ENCODE measurements at regions not wholly inside any gene's neighbourhood (a gene's known extent, or its start where the extent isn't known, plus 50 kb on each side); places are given as distances from the start of the nearest gene placed in this dataset.
A peak's percentile ranks its signal among the peaks of the same experiment; 100 is the strongest.

DNA sequence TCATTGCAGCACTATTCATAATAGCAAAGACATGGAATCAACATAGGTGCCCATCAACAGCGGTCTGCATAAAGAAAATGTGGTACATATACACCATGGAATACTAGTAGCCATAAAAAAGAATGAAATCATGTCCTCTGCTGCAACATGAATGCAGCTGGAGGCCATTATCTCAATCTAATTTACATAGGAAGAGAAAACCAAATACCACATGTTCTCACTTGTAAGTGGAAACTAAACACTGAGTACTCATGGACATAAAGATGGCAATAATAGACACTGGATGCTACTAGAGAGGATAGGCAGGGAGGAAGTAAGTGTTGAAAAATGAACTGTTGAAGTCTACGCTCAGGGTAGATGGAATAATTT lies 203.9 kb upstream of the CDH9 start:
- TF ChIP-seq, protein P1, sequence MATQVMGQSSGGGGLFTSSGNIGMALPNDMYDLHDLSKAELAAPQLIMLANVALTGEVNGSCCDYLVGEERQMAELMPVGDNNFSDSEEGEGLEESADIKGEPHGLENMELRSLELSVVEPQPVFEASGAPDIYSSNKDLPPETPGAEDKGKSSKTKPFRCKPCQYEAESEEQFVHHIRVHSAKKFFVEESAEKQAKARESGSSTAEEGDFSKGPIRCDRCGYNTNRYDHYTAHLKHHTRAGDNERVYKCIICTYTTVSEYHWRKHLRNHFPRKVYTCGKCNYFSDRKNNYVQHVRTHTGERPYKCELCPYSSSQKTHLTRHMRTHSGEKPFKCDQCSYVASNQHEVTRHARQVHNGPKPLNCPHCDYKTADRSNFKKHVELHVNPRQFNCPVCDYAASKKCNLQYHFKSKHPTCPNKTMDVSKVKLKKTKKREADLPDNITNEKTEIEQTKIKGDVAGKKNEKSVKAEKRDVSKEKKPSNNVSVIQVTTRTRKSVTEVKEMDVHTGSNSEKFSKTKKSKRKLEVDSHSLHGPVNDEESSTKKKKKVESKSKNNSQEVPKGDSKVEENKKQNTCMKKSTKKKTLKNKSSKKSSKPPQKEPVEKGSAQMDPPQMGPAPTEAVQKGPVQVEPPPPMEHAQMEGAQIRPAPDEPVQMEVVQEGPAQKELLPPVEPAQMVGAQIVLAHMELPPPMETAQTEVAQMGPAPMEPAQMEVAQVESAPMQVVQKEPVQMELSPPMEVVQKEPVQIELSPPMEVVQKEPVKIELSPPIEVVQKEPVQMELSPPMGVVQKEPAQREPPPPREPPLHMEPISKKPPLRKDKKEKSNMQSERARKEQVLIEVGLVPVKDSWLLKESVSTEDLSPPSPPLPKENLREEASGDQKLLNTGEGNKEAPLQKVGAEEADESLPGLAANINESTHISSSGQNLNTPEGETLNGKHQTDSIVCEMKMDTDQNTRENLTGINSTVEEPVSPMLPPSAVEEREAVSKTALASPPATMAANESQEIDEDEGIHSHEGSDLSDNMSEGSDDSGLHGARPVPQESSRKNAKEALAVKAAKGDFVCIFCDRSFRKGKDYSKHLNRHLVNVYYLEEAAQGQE (IDR thresholded peaks at IDR 0.05; ENCODE audit: low read depth), result no peak
- TF ChIP-seq TAF1 (IDR thresholded peaks at IDR 0.05; ENCODE audit: low read depth) (no peak), EGR1 (IDR thresholded peaks at IDR 0.05) (no peak), EP300 (IDR thresholded peaks at IDR 0.05; ENCODE audit: borderline replicate concordance) (no peak), TCF12 (IDR thresholded peaks at IDR 0.05; ENCODE audit: low read depth) (no peak), YY1 (IDR thresholded peaks at IDR 0.05; ENCODE audit: low read depth) (no peak), TEAD4 (IDR thresholded peaks at IDR 0.05) (no peak), RAD21 (IDR thresholded peaks at IDR 0.05; ENCODE audit: low read depth) (no peak), NFIC (IDR thresholded peaks at IDR 0.05) (no peak), FOXM1 (IDR thresholded peaks at IDR 0.05; ENCODE audit: borderline replicate concordance, low read depth) (no peak)
- TF ChIP-seq, protein P2, sequence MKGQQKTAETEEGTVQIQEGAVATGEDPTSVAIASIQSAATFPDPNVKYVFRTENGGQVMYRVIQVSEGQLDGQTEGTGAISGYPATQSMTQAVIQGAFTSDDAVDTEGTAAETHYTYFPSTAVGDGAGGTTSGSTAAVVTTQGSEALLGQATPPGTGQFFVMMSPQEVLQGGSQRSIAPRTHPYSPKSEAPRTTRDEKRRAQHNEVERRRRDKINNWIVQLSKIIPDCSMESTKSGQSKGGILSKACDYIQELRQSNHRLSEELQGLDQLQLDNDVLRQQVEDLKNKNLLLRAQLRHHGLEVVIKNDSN (IDR thresholded peaks at IDR 0.05), result no peak
- TF ChIP-seq, protein P3, sequence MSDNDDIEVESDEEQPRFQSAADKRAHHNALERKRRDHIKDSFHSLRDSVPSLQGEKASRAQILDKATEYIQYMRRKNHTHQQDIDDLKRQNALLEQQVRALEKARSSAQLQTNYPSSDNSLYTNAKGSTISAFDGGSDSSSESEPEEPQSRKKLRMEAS (IDR thresholded peaks at IDR 0.05), result no peak

DNA sequence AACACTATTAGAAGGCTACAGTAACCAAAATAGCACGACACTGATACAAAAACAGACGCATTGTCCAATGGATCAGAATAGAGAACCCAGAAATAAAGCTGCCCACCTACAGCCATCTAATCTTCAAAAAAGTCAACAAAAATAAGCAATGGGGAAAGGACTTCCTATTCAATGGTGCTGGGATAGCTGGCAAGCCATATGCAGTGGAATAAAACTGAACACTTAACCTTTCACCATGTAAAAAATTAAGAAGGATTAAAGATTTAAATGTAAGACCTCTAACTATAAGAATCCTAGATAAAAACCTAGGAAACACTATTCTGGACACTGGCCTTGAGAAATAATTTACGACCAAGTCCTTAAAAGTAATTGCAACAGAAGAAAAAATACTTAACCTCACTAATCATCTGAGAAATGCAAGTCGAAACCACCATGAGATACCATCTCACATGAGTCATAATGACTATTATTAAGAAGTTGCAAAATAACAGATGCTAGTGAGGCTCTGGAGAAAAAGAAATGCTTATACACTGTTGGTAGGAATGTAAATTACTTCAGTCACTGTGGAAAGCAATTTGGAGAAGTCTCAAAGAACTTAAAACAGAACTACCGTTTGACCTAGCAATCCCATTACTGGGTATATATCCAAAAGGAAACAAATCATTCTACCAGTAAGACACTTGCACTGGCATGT lies 203.3 kb upstream of the CDH9 start:
- TF ChIP-seq NFIC (IDR thresholded peaks at IDR 0.05) (peak; percentile 54), CREB1 (IDR thresholded peaks at IDR 0.05; ENCODE audit: low read depth) (no peak), RAD21 (IDR thresholded peaks at IDR 0.05; ENCODE audit: low read depth) (no peak), FOXM1 (IDR thresholded peaks at IDR 0.05; ENCODE audit: borderline replicate concordance, low read depth) (peak; percentile 62), ZBTB7A (IDR thresholded peaks at IDR 0.05; ENCODE audit: low read depth) (no peak), YY1 (IDR thresholded peaks at IDR 0.05; ENCODE audit: low read depth) (no peak), EGR1 (IDR thresholded peaks at IDR 0.05) (no peak), CEBPB (IDR thresholded peaks at IDR 0.05) (peak; percentile 93), TCF12 (IDR thresholded peaks at IDR 0.05; ENCODE audit: low read depth) (no peak; the same call in 1 of the 2 replicates), TAF1 (IDR thresholded peaks at IDR 0.05; ENCODE audit: low read depth) (no peak), TEAD4 (IDR thresholded peaks at IDR 0.05) (peak; percentile 89), EP300 (IDR thresholded peaks at IDR 0.05; ENCODE audit: borderline replicate concordance) (peak; percentile 75; the same call in 1 of the 2 replicates)
- TF ChIP-seq, protein P3 (IDR thresholded peaks at IDR 0.05), result no peak
- TF ChIP-seq, protein P1 (IDR thresholded peaks at IDR 0.05; ENCODE audit: low read depth), result no peak
- TF ChIP-seq, protein P2 (IDR thresholded peaks at IDR 0.05), result no peak

DNA sequence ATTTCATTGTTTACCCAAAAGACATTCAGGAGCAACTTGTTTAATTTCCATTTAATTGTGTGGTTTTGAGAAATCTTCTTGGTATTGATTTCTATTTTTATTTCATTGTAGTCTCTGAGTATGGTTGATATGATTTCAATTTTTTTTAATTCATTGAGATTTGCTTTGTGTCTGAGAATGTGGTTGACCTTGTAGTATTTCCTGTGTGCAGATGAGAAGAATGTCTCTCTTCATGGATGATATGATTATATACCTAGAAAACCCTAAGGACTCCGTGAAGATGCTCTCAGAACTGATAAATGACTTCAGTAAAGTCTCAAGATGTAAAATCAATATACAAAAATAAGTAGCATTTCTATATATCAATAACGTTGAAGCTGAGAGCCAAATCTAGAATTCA lies 202.4 kb upstream of the CDH9 start:
- TF ChIP-seq TEAD4 (IDR thresholded peaks at IDR 0.05) (no peak), NFIC (IDR thresholded peaks at IDR 0.05) (no peak), FOXM1 (IDR thresholded peaks at IDR 0.05; ENCODE audit: borderline replicate concordance, low read depth) (no peak), CEBPB (IDR thresholded peaks at IDR 0.05) (no peak), CREB1 (IDR thresholded peaks at IDR 0.05; ENCODE audit: low read depth) (no peak), TAF1 (IDR thresholded peaks at IDR 0.05; ENCODE audit: low read depth) (no peak), YY1 (IDR thresholded peaks at IDR 0.05; ENCODE audit: low read depth) (no peak), EP300 (IDR thresholded peaks at IDR 0.05; ENCODE audit: borderline replicate concordance) (no peak)
- TF ChIP-seq, protein P2 (IDR thresholded peaks at IDR 0.05), result no peak

DNA sequence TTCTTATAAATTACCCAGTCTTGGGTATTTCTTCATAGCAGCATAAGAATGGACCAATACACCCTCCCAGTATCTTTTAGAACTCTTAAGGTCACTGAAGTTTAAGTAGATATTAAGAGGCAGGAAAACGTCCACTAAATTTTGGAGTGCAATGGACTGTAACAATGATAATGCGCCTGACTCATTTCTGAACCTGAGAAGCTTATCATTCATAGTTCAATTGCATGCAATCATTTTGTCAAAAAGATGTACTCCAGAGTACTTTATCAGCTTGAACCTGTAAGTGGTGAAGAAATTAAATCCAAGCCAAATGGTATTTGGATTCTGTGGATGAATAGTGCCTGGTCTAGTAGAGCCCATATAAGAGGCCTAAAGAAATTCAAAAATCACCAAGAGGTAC lies 196.5 kb upstream of the CDH9 start:
- no peak for TF ChIP-seq RAD21 (IDR thresholded peaks at IDR 0.05; ENCODE audit: low read depth)
- no peak for TF ChIP-seq EP300 (IDR thresholded peaks at IDR 0.05; ENCODE audit: borderline replicate concordance)

DNA sequence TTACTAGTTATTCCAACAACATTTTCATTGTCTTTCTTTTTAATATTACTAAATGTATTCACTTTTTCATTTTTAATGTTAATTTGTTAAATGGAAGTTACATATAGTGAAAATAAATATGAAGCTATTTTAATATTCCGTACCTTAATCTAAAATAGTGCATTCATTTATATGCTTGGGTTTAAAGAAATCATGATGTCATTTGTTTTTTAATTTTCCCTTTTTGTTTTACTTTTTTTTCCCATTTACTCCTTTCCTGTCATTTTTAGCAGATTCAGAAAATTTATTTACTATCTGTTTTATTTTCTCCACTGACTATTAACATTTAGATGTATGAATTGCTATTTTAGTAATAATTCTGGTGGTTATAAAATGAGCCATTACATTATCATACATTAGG lies 183.0 kb upstream of the CDH9 start:
- TF ChIP-seq TCF12 (IDR thresholded peaks at IDR 0.05; ENCODE audit: low read depth) (no peak), ZBTB7A (IDR thresholded peaks at IDR 0.05; ENCODE audit: low read depth) (no peak), EGR1 (IDR thresholded peaks at IDR 0.05) (no peak), CREB1 (IDR thresholded peaks at IDR 0.05; ENCODE audit: low read depth) (no peak), FOXM1 (IDR thresholded peaks at IDR 0.05; ENCODE audit: borderline replicate concordance, low read depth) (no peak), TEAD4 (IDR thresholded peaks at IDR 0.05) (no peak), YY1 (IDR thresholded peaks at IDR 0.05; ENCODE audit: low read depth) (no peak), CEBPB (IDR thresholded peaks at IDR 0.05) (no peak), RAD21 (IDR thresholded peaks at IDR 0.05; ENCODE audit: low read depth) (no peak), EP300 (IDR thresholded peaks at IDR 0.05; ENCODE audit: borderline replicate concordance) (no peak), TAF1 (IDR thresholded peaks at IDR 0.05; ENCODE audit: low read depth) (no peak), NFIC (IDR thresholded peaks at IDR 0.05) (no peak)
- TF ChIP-seq, protein P1 (IDR thresholded peaks at IDR 0.05; ENCODE audit: low read depth), result no peak
- TF ChIP-seq, protein P3 (IDR thresholded peaks at IDR 0.05), result no peak
- TF ChIP-seq, protein P2 (IDR thresholded peaks at IDR 0.05), result no peak

All from Ishikawa (cell line).